ENCODE measurements at regions not wholly inside any gene's neighbourhood (a gene's known extent, or its start where the extent isn't known, plus 50 kb on each side); places are given as distances from the start of the nearest gene placed in this dataset.

GRCh38 chr2:19651466-19651865 lies 250.3 kb downstream of the TTC32 start:
- Histone ChIP-seq H3K4me2 (no peak overlapping the region), H3K36me3 (ENCODE audit: low read depth) (no peaks in the 10 kb centered on the region; the same call in 1 of the 2 replicates), H2AFZ (no peak overlapping the region), H3K4me3 (no peak overlapping the region), H3K9me2 (ENCODE audit: insufficient read depth) (no peaks in the 10 kb centered on the region), H3K4me1 (replicated peaks; ENCODE audit: insufficient read depth) (peaks cover 25% of the 10 kb centered on the region), H3K9me3 (ENCODE audit: insufficient read depth, low read depth) (no peaks in the 10 kb centered on the region), H3K27ac (no peak overlapping the region), H3K79me2 (ENCODE audit: low read depth) (no peaks in the 10 kb centered on the region), H4K20me1 (ENCODE audit: insufficient read depth) (no peaks in the 10 kb centered on the region), H3F3A (ENCODE audit: insufficient read depth, low read depth) (peaks cover 7% of the 10 kb centered on the region), H3K27me3 (ENCODE audit: insufficient read depth, low read depth) (no peaks in the 10 kb centered on the region)
- no TSS peak for BruUV-seq (replicated peaks)
- intact Hi-C loops (cut with micrococcal nuclease; ENCODE audit: unreplicated experiment) = no loop called here
- CTCF ChIA-PET = no interaction called here
- POLR2A ChIA-PET (ENCODE audit: unreplicated experiment) = no interaction called here
- DNase-seq = no peak
- no peak for TF ChIP-seq EZH2 (IDR thresholded peaks at IDR 0.05; ENCODE audit: low read depth)
- TF ChIP-seq, protein P1, sequence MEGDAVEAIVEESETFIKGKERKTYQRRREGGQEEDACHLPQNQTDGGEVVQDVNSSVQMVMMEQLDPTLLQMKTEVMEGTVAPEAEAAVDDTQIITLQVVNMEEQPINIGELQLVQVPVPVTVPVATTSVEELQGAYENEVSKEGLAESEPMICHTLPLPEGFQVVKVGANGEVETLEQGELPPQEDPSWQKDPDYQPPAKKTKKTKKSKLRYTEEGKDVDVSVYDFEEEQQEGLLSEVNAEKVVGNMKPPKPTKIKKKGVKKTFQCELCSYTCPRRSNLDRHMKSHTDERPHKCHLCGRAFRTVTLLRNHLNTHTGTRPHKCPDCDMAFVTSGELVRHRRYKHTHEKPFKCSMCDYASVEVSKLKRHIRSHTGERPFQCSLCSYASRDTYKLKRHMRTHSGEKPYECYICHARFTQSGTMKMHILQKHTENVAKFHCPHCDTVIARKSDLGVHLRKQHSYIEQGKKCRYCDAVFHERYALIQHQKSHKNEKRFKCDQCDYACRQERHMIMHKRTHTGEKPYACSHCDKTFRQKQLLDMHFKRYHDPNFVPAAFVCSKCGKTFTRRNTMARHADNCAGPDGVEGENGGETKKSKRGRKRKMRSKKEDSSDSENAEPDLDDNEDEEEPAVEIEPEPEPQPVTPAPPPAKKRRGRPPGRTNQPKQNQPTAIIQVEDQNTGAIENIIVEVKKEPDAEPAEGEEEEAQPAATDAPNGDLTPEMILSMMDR (conservative IDR thresholded peaks at IDR 0.05) = no peak

DNA sequence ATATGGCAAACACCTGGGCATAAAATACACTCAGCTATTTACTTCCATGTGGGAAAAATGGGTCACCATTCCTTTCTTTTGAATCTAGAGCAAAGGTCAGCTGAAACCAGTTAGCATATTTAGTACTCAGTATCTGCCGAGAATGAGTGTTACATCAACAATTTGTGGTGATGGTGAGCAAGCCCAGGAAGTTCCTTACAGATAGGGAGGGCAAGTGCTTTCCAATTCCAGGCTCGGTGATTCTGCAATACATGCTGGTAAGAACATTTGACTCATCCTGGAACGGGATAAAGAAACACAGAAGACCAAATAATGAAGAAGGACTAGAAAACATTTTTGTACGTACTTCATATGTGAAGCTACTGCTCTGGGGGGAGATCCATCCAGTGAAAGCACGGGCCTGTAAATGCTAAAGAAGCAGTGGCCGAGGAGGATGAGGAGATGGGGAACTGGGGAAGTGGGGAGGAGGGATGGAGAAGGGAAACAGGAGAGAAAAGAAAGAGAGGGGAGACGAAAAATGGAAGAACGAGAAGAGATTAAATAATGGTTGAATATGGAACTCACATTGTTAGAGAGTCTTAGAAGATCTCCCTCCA lies 251.9 kb downstream of the TTC32 start:
- CTCF ChIA-PET = no interaction called here
- H4K20me1 ChIP-seq (ENCODE audit: insufficient read depth) = no peaks in the 10 kb centered on the region

DNA sequence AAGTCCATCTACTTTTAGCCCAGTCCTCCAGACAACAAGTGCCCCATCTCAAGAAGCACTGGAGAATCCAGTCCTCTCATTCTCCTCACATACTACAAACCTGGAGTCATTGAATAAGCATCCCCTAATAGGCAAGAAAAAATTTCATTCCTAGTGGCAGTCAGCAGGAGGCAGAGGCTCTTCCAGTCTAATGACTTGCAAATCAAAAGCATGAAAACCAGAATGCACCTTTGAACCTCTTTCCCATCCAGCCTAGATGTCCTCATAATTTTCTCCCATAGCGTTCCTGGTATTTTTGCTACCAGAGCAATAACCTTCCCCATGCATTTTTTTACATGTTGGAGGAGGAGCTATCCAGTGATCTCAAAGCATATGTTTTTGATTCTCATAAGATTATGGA lies 252.6 kb downstream of the TTC32 start:
- peaks cover 25% of the 10 kb centered on the region for H3K4me1 ChIP-seq (replicated peaks; ENCODE audit: insufficient read depth)
- no peaks in the 10 kb centered on the region; the same call in 1 of the 2 replicates for H3K9me3 ChIP-seq (ENCODE audit: insufficient read depth, low read depth)
- no peaks in the 10 kb centered on the region for H3K9me2 ChIP-seq (ENCODE audit: insufficient read depth)
- TF ChIP-seq, protein P1 (conservative IDR thresholded peaks at IDR 0.05) = no peak
- no peak for TF ChIP-seq EZH2 (IDR thresholded peaks at IDR 0.05; ENCODE audit: low read depth)
- H3F3A ChIP-seq (ENCODE audit: insufficient read depth, low read depth) = peaks cover 7% of the 10 kb centered on the region
- no TSS peak for BruUV-seq (replicated peaks)
- intact Hi-C loops (cut with micrococcal nuclease; ENCODE audit: unreplicated experiment) = no loop called here
- peak overlapping the region; percentile 76 for H3K27ac ChIP-seq
- ChIA-PET CTCF (no interaction called here), POLR2A (ENCODE audit: unreplicated experiment) (no interaction called here)
- H3K4me3 ChIP-seq = no peak overlapping the region
- H2AFZ ChIP-seq = no peak overlapping the region
- no peaks in the 10 kb centered on the region for H4K20me1 ChIP-seq (ENCODE audit: insufficient read depth)
- H3K4me2 ChIP-seq = peak overlapping the region; percentile 48; the same call in 1 of the 2 replicates
- H3K27me3 ChIP-seq (ENCODE audit: insufficient read depth, low read depth) = no peaks in the 10 kb centered on the region
- no peaks in the 10 kb centered on the region for H3K79me2 ChIP-seq (ENCODE audit: low read depth)
- DNase-seq = no peak
- H3K36me3 ChIP-seq (ENCODE audit: low read depth) = no peaks in the 10 kb centered on the region; the same call in 1 of the 2 replicates

More for the DNA sequence above, 251.9 kb downstream of the TTC32 start:
- Histone ChIP-seq H3K9me2 (ENCODE audit: insufficient read depth) (no peaks in the 10 kb centered on the region), H3K27me3 (ENCODE audit: insufficient read depth, low read depth) (no peaks in the 10 kb centered on the region), H3K4me1 (replicated peaks; ENCODE audit: insufficient read depth) (peaks cover 25% of the 10 kb centered on the region), H3K4me3 (no peak overlapping the region), H3K36me3 (ENCODE audit: low read depth) (no peaks in the 10 kb centered on the region; the same call in 1 of the 2 replicates), H3K79me2 (ENCODE audit: low read depth) (no peaks in the 10 kb centered on the region), H3K9me3 (ENCODE audit: insufficient read depth, low read depth) (no peaks in the 10 kb centered on the region; the same call in 1 of the 2 replicates), H3F3A (ENCODE audit: insufficient read depth, low read depth) (peaks cover 7% of the 10 kb centered on the region), H3K4me2 (peak overlapping the region; percentile 48), H2AFZ (no peak overlapping the region), H3K27ac (peak overlapping the region; percentile 76)
- intact Hi-C loops (cut with micrococcal nuclease; ENCODE audit: unreplicated experiment) = no loop called here
- TF ChIP-seq, protein P1 (conservative IDR thresholded peaks at IDR 0.05) = no peak
- no peak for TF ChIP-seq EZH2 (IDR thresholded peaks at IDR 0.05; ENCODE audit: low read depth)
- POLR2A ChIA-PET (ENCODE audit: unreplicated experiment) = no interaction called here
- no TSS peak for BruUV-seq (replicated peaks)
- DNase-seq = peak; percentile 25 to 87
